ENCODE measurements at regions not wholly inside any gene's neighbourhood (a gene's known extent, or its start where the extent isn't known, plus 50 kb on each side); places are given as distances from the start of the nearest gene placed in this dataset.

DNA sequence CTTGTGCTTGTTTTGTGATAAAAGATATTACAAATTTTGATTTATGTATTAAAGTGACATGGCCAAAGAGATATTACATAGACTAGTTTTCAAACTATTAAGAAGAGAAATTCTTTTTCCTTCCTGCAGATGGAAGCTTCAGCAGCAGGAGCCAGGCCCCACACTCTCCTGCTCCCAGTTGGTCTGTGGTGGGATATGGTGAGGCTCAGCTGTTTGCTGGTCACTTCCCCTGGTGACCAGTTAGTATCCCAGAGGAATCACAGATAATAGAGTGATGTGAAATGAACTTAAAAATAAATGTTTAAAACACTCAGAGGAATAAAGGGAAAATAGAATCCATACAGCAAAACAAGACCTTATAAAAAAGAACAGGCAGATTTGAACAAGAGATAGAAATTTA lies 154.7 kb downstream of the KTN1 start:
- TF ChIP-seq, protein P1, sequence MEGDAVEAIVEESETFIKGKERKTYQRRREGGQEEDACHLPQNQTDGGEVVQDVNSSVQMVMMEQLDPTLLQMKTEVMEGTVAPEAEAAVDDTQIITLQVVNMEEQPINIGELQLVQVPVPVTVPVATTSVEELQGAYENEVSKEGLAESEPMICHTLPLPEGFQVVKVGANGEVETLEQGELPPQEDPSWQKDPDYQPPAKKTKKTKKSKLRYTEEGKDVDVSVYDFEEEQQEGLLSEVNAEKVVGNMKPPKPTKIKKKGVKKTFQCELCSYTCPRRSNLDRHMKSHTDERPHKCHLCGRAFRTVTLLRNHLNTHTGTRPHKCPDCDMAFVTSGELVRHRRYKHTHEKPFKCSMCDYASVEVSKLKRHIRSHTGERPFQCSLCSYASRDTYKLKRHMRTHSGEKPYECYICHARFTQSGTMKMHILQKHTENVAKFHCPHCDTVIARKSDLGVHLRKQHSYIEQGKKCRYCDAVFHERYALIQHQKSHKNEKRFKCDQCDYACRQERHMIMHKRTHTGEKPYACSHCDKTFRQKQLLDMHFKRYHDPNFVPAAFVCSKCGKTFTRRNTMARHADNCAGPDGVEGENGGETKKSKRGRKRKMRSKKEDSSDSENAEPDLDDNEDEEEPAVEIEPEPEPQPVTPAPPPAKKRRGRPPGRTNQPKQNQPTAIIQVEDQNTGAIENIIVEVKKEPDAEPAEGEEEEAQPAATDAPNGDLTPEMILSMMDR (IDR thresholded peaks at IDR 0.05; ENCODE audit: low read depth, low read length): no peak
- no peak for DNase-seq (ENCODE audit: extremely low read depth, low read depth)

DNA sequence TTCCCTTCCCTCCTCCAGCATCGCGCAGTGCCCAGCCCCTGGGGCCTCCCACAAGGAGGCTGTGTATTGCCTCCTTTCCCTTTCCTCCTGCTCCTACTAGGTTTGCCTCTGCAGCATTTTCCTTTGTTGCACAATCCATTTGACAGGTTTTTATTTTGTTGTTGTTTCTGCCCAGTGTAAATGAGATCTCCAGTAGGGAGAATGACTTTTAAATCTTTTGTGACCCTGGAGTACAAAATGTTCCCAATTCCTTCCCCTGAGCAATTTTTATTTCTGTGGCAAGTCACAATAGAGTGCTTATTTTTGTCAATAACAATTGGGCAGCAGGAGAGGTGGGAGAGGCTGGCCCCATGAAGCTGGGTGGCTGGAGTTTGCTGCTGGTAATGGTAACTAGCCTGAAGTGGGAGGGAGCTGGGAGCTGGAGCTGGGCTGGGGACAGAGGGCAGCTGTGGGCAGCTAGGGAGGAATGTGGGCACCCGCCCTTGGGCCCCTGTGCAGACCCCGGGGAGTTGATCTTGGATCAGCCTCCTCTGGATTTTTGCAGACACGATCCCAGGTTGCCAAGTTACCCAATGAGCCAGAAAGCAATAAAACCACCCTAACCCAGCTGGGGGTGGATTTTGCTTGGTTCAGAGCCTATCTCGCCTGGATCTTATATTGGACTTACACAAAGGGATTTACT lies 160.1 kb downstream of the KTN1 start:
- TF ChIP-seq, protein P1 (IDR thresholded peaks at IDR 0.05; ENCODE audit: low read depth, low read length): no peak
- no peak for DNase-seq (ENCODE audit: extremely low read depth, low read depth)

DNA sequence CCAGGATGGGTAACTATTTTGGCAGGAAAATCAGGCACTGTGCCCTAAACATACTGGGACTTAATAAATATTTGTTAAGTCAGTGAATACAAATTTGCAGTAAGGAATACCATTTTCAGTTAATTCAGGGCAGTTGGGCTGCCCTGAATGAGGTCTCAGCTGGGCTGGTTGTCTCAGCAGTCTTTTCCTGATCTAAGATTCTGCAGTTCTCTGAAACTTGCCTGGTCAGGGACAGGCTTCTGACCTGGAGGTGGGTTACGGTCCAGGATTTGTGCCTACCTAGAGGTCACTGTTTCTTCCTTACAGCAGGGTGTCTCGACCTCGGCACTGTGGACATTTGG lies 160.6 kb downstream of the KTN1 start:
- TF ChIP-seq, protein P1 (IDR thresholded peaks at IDR 0.05; ENCODE audit: low read depth, low read length): no peak
- DNase-seq (ENCODE audit: extremely low read depth, low read depth): no peak

DNA sequence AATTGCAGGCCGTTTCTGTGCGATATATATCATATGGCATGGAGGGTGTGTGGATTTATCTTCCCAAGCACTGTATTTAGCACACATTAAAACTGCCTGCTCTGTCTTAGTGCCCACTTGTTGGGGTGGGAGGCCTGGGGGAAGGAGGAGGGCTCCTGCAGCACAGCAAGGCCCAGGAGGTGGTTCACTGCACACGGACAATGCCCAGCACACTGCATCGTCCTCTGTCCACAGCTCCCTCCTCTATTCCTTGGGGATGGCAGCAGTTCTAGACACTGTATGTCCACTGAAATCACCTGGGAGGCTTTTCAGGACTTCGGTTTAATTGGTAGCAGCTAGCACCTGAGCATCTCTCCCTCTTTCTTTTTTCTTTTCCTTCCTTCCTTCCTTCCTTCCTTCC lies 161.2 kb downstream of the KTN1 start:
- no peak for DNase-seq (ENCODE audit: extremely low read depth, low read depth)
- TF ChIP-seq, protein P1 (IDR thresholded peaks at IDR 0.05; ENCODE audit: low read depth, low read length): no peak

DNA sequence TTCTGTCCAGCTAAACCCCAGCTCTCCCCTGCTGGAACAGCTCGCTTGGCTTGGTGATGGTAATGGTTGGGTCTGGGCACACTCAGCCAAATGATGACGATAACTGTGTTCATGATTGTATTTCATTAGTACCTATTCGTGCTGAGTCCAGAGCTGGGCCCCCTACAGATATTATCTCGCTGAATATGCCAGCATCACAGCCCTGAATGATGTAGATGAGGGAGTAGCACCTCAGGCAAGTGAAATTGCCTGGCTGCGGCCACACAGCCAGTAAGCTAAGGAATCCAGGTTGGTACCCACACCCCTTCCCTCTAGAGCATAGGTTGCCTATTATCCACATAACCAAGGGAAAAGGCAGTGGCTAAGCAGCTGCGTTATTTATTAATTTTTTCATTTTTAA lies 163.5 kb downstream of the KTN1 start:
- TF ChIP-seq, protein P1 (IDR thresholded peaks at IDR 0.05; ENCODE audit: low read depth, low read length): no peak
- DNase-seq (ENCODE audit: extremely low read depth, low read depth): no peak

DNA sequence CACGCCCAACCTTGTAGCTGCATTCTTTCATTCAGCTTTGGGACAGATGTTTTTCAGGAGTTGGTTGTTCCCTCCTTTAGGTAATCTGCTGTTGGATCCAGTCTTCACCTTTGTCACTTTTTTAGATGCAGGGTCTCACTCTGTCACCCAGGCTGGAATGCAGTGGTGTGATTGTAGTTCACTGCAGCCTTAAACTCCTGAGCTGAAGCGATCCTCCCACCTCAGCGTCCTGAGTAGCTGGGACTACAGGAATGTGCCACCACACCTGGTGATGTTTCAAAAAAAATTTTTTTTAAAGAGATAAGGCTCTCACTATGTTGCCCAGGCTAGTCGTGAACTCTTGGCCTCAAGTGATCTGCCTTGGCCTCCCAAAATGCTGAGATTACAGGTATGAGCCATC lies 164.3 kb downstream of the KTN1 start:
- TF ChIP-seq, protein P1 (IDR thresholded peaks at IDR 0.05; ENCODE audit: low read depth, low read length): no peak
- no peak for DNase-seq (ENCODE audit: extremely low read depth, low read depth)

DNA sequence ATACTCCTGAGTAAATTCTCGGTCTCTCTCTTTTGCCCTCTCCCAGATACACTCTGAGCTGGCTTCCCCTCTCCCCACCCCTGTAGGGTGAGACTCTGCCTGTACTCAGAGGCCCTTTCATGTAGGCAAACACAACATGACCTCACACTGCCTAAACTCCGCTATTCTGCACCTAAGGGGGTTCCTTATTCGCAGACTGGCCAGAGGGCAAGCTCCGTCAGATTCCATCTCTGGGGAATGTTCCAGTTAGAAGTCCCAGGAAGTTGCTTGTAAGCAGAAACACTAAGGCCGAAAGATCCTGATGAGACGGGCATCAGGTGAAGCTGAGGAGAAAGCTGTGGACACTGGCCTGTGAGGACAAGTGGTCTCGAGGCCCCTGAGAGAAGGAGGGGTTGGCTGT lies 165.9 kb downstream of the KTN1 start:
- TF ChIP-seq, protein P1 (IDR thresholded peaks at IDR 0.05; ENCODE audit: low read depth, low read length): no peak
- DNase-seq (ENCODE audit: extremely low read depth, low read depth): no peak
